Erythroblast (primary cell): ENCODE measurements at regions not wholly inside any gene's neighbourhood (a gene's known extent, or its start where the extent isn't known, plus 50 kb on each side); places are given as distances from the start of the nearest gene placed in this dataset.

Experiments used
- GATA1 ChIP-seq: IDR thresholded peaks from 2 replicates; pipeline ENCODE4 v1.6.1; 2011; ENCODE audit warnings: low read depth, mild to moderate bottlenecking, control low read depth, low read length, moderate library complexity
- POLR2A ChIP-seq: IDR thresholded peaks from 2 replicates; pipeline ENCODE4 v1.6.1; 2011; ENCODE audit warnings: mild to moderate bottlenecking, low read length

DNA sequence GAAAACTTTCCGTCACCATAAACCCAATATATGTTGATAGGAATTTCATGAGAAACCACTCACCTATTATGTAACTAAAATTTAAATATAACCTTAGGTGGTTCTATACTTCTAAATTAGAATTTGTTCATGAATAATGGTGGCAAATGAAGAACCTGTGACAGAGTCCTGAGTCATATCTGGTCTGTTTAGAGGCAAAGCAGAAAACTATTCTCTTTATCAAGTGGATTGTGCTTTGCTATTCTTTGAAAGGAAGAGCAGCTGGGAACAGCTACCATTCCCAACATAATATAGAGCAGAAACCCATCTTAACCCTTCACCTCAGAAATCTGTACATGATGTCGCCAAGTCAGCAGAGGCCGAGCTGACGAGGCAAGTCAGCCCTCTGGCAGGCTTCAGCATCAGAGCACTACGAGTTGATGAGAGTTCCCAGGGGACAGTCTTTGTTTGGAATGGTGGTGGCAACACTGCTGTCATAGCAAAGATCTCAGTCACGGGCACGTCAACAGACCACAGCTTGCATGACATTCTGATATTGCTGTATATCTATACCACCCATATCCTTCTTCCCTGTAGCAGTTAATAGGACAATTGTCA is 631.9 kb upstream of the CA10 start:
- TF ChIP-seq POLR2A (no peak), GATA1 (no peak)
